Astrocyte of the spinal cord (primary cell): ENCODE measurements at regions not wholly inside any gene's neighbourhood (a gene's known extent, or its start where the extent isn't known, plus 50 kb on each side); places are given as distances from the start of the nearest gene placed in this dataset.
"Not testable (repeated sequence)": the region's sequence is repeated elsewhere in the genome, so short reads cannot be mapped to it uniquely, and the experiment has no call there.

Source experiments
- DNase-seq: peaks from one replicate; pipeline ENCODE4 v3.0.0; 2011; ENCODE audit warnings: low read depth, low spot score
- H3K4me3 ChIP-seq: 2 replicates; pipeline ENCODE4 v1.5.1; 2011; ENCODE audit warnings: low read depth, mild to moderate bottlenecking, low read length, moderate library complexity
- CTCF ChIP-seq: IDR thresholded peaks from 2 replicates; pipeline ENCODE4 v1.5.1; 2012; ENCODE audit warnings: low read depth, mild to moderate bottlenecking, low read length, inconsistent platforms
- in situ Hi-C: cut with HindIII; loops from 2 replicates; pipeline ENCODE4 v1.10.0; 2017; ENCODE audit warnings: low sequenced_read_pairs

- H3K4me3 ChIP-seq, DNase-seq, in situ Hi-C loops: not testable (repeated sequence)
Observed at GRCh38 chr7:57740126-57740525, 290.1 kb downstream of the ZNF716 start.

GRCh38 chr7:57769131-57769530, 319.2 kb downstream of the ZNF716 start:
- no peak overlapping the region for H3K4me3 ChIP-seq
- in situ Hi-C loops: no loop called here
- TF ChIP-seq CTCF: no peak
- DNase-seq: no peak

GRCh38 chr7:57769958-57770357, 320.0 kb downstream of the ZNF716 start:
- no peak for TF ChIP-seq CTCF
- DNase-seq: no peak
- H3K4me3 ChIP-seq: no peak overlapping the region
- in situ Hi-C loops: no loop called here

- in situ Hi-C loops: no loop called here
- TF ChIP-seq CTCF: no peak
- DNase-seq: no peak
Observed at GRCh38 chr7:57772126-57772924, 322.3 kb downstream of the ZNF716 start.

GRCh38 chr7:57774300-57774699, 324.3 kb downstream of the ZNF716 start:
- DNase-seq: no peak
- TF ChIP-seq CTCF: no peak
- in situ Hi-C loops: no loop called here
- H3K4me3 ChIP-seq: no peak overlapping the region

More at GRCh38 chr7:57772126-57772924, 322.3 kb downstream of the ZNF716 start:
- no peak overlapping the region for H3K4me3 ChIP-seq

GRCh38 chr7:57775396-57776088, 325.6 kb downstream of the ZNF716 start:
- no peak for TF ChIP-seq CTCF
- no peak for DNase-seq
- H3K4me3 ChIP-seq: no peak overlapping the region
- in situ Hi-C loops: no loop called here

GRCh38 chr7:57776136-57776856, 326.3 kb downstream of the ZNF716 start:
- H3K4me3 ChIP-seq, DNase-seq, in situ Hi-C loops: not testable (repeated sequence)
